ENCODE measurements at regions not wholly inside any gene's neighbourhood (a gene's known extent, or its start where the extent isn't known, plus 50 kb on each side); places are given as distances from the start of the nearest gene placed in this dataset.

DNA sequence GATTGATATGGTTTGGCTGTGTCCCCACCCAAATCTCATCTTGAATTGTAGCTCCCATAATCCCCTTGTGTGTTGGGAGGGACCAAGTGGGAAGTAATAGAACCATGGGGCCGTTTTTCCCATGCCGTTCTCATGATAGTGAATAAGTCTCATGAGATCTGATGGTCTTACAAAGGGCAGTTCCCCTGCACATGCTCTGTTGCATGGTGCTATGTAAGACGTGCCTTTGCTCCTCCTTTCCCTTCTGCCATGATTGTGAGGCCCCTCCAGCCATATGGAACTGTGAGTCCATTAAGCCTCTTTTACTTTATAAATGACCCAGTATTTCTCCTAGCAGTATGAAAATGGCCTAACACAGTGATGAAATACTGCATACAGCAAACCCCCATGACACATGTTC lies 84.8 kb upstream of the SELENOP start:
- no peak for TF ChIP-seq EZH2 (IDR thresholded peaks at IDR 0.05)
- TF ChIP-seq, protein P1, sequence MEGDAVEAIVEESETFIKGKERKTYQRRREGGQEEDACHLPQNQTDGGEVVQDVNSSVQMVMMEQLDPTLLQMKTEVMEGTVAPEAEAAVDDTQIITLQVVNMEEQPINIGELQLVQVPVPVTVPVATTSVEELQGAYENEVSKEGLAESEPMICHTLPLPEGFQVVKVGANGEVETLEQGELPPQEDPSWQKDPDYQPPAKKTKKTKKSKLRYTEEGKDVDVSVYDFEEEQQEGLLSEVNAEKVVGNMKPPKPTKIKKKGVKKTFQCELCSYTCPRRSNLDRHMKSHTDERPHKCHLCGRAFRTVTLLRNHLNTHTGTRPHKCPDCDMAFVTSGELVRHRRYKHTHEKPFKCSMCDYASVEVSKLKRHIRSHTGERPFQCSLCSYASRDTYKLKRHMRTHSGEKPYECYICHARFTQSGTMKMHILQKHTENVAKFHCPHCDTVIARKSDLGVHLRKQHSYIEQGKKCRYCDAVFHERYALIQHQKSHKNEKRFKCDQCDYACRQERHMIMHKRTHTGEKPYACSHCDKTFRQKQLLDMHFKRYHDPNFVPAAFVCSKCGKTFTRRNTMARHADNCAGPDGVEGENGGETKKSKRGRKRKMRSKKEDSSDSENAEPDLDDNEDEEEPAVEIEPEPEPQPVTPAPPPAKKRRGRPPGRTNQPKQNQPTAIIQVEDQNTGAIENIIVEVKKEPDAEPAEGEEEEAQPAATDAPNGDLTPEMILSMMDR (IDR thresholded peaks at IDR 0.05), result no peak
- Mint-ChIP-seq H3K27me3 (ENCODE audit: insufficient read depth, low read depth) (peaks cover 2% of the 10 kb centered on the region), H3K27ac (no peak overlapping the region), H3K36me3 (no peaks in the 10 kb centered on the region), H3K4me3 (no peak overlapping the region), H3K4me1 (no peaks in the 10 kb centered on the region), H3K9me3 (no peaks in the 10 kb centered on the region)
- Histone ChIP-seq H2AFZ (replicated peaks) (no peak overlapping the region), H3K4me2 (no peak overlapping the region), H4K20me1 (ENCODE audit: low read depth) (no peaks in the 10 kb centered on the region), H3K4me3 (no peak overlapping the region), H3K9ac (no peak overlapping the region), H3K27ac (no peak overlapping the region), H3F3A (ENCODE audit: low read depth) (no peaks in the 10 kb centered on the region), H3K9me3 (ENCODE audit: low read depth) (no peaks in the 10 kb centered on the region), H3K27me3 (no peaks in the 10 kb centered on the region), H3K79me2 (ENCODE audit: low read depth) (no peaks in the 10 kb centered on the region), H3K36me3 (no peaks in the 10 kb centered on the region), H3K4me1 (no peaks in the 10 kb centered on the region)
- no peak for DNase-seq (ENCODE audit: low spot score)

DNA sequence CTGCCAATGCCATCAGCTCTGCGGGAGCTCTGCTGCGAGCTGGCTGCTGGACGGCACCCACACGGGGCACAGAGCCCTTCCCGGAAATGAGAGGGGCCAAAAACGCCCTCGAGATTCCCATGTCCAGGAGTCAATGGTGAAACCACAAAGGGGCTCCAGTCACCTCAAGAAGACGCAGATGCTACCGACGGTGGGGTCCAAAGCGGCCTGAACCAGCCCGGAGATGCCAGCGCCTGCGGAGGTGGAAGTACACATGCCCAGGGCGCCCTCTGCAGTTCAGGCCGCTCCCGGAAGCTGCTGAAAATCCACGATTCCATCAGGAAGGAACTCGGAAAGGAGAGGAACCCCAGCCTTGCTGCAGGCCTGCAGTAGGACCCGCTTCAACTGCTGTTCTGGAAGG lies 82.4 kb upstream of the SELENOP start:
- Histone ChIP-seq H3K4me3 (no peak overlapping the region), H3K27me3 (no peaks in the 10 kb centered on the region), H2AFZ (replicated peaks) (peak overlapping the region; percentile 89), H3K9me3 (ENCODE audit: low read depth) (no peaks in the 10 kb centered on the region), H3K27ac (no peak overlapping the region), H3F3A (ENCODE audit: low read depth) (no peaks in the 10 kb centered on the region), H3K36me3 (no peaks in the 10 kb centered on the region), H3K4me2 (no peak overlapping the region), H3K79me2 (ENCODE audit: low read depth) (no peaks in the 10 kb centered on the region), H3K9ac (no peak overlapping the region), H3K4me1 (no peaks in the 10 kb centered on the region), H4K20me1 (ENCODE audit: low read depth) (no peaks in the 10 kb centered on the region)
- peak; percentile 54 for DNase-seq (ENCODE audit: low spot score)
- Mint-ChIP-seq H3K9me3 (no peaks in the 10 kb centered on the region), H3K4me3 (no peak overlapping the region), H3K4me1 (no peaks in the 10 kb centered on the region), H3K27me3 (ENCODE audit: insufficient read depth, low read depth) (peaks cover 2% of the 10 kb centered on the region), H3K27ac (no peak overlapping the region), H3K36me3 (no peaks in the 10 kb centered on the region)
- TF ChIP-seq, protein P1 (IDR thresholded peaks at IDR 0.05), result peak; percentile 54
- TF ChIP-seq EZH2 (IDR thresholded peaks at IDR 0.05), result no peak

DNA sequence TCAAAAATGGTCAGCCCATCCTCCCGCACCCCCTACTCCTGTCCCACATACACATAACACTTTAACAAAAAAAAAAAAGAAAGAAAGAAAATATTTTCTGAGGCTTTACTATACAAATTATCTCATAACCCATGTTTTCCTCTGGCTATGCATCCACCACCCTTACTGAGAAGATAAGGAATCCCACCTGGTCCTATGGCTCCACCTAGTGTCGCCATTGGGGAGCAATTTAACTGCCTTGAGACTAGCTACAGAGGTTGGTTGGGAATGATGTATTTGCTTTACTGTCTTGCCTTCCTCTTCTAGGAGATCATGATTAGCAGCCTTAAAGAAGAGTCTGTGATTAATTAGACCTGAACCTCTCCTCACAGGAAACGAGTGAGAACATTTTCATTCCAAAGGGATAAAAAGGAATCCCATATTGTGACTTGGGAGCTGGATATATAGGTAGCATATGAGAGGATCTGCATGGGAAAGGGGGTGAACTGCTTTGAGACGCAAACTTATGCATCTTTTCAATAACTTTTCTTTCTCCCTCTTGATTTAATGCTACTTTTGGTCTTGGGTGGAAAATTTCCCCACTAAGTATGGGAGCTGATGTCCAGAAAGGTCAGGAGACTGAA lies 77.7 kb upstream of the SELENOP start:
- H3K36me3 ChIP-seq, result no peaks in the 10 kb centered on the region
- no peaks in the 10 kb centered on the region for H3K4me1 ChIP-seq

More for the DNA sequence above, 77.7 kb upstream of the SELENOP start:
- no peak overlapping the region for H3K27ac Mint-ChIP-seq
- H3K9ac ChIP-seq, result no peak overlapping the region
- no peak overlapping the region for H3K4me3 Mint-ChIP-seq
- no peaks in the 10 kb centered on the region for H3K79me2 ChIP-seq (ENCODE audit: low read depth)
- no peaks in the 10 kb centered on the region for H3K27me3 Mint-ChIP-seq (ENCODE audit: insufficient read depth, low read depth)
- peak; percentile 81 for DNase-seq (ENCODE audit: low spot score)
- H2AFZ ChIP-seq (replicated peaks), result no peak overlapping the region
- H3K9me3 Mint-ChIP-seq, result no peaks in the 10 kb centered on the region
- no peak overlapping the region for H3K4me3 ChIP-seq
- no peak overlapping the region for H3K27ac ChIP-seq
- H3K4me2 ChIP-seq, result no peak overlapping the region
- H3K36me3 Mint-ChIP-seq, result no peaks in the 10 kb centered on the region
- H3K4me1 Mint-ChIP-seq, result no peaks in the 10 kb centered on the region
- no peaks in the 10 kb centered on the region for H3F3A ChIP-seq (ENCODE audit: low read depth)
- H3K9me3 ChIP-seq (ENCODE audit: low read depth), result no peaks in the 10 kb centered on the region
- no peaks in the 10 kb centered on the region for H3K27me3 ChIP-seq
- TF ChIP-seq EZH2 (IDR thresholded peaks at IDR 0.05) (no peak), EZH2phosphoT487 (IDR thresholded peaks at IDR 0.05) (no peak)
- TF ChIP-seq, protein P1 (IDR thresholded peaks at IDR 0.05), result peak; percentile 95
- H4K20me1 ChIP-seq (ENCODE audit: low read depth), result no peaks in the 10 kb centered on the region
